ENCODE measurements at regions not wholly inside any gene's neighbourhood (a gene's known extent, or its start where the extent isn't known, plus 50 kb on each side); places are given as distances from the start of the nearest gene placed in this dataset.
A peak's percentile ranks its signal among the peaks of the same experiment; 100 is the strongest.
"Not testable (repeated sequence)": the region's sequence is repeated elsewhere in the genome, so short reads cannot be mapped to it uniquely, and the experiment has no call there.

DNA sequence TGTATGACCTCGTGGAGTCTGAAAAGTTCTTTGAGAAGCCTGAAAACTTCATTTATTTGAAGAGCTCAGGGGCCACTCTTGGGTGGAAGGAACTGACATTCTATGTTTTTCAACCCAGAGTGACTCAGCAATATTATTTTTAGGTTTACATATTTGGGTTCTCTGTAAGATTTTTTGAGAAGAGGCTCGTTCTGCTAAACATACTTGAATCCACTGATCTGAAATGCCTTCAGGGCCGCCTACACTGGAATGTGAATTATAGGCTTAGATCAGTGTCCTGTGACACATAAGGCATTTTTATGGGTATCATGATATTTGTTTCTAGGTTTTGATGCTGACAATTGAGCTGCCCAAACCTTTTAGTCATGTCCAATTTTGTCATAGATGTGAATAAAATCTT lies 86.2 kb downstream of the PSAT1 start:
- no peak for DNase-seq

DNA sequence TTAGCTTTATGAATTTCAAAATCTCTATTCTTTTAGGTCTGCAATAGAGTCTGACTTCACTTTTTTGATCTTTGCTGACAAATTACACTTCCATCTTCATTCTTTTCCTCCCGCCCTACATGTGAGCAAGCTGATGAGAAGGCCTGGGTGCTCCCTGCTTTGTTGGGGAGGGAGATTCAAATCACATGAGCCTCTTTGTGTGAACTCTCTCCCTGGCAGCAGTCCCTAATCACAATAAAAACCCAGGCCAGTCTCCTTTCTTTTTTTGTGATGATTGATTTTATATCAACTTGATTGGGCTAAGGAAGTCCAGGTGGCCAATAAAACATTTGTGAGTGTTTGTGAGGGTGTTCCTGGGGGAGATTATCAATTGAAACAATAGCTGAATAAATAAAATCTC lies 89.4 kb downstream of the PSAT1 start:
- no peak for DNase-seq

DNA sequence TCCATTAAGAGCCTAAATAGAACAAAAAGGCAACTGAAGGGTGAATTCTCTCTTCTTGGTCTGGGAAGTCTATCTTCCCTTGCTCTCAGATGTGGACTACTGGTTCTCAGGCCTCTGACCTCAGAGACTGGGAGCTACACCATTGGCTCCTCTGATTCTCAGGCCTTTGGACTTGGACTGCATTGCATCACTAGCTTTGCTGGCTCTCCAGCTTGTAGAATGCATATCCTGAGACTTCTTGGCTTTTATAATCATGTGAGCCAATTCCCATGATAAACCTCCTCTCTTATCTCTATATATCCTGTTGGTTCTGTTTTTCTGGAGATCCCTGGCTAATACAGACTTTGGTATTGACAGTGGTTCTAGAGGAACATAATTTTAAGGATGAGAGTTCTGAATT lies 89.8 kb downstream of the PSAT1 start:
- no peak for DNase-seq

DNA sequence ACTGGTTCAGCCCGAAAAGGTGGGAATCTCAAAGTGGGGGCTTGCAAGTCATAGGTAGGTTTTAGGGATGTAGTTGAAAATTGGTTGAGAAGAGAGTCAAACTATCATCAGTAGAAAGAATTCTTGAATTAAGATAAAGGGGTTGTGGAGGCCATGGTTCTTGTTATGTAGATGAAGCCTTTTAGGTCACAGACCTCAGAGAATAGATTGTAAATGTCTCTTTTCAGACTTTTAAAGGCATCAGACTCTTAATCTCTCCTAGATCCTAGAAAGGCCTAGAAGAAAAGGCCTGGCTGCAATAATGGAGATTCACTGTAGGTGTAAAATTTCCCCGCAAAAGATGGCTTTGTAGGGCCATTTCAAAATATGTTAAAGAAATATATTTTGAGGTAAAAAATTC lies 96.4 kb downstream of the PSAT1 start:
- no peak for DNase-seq

DNA sequence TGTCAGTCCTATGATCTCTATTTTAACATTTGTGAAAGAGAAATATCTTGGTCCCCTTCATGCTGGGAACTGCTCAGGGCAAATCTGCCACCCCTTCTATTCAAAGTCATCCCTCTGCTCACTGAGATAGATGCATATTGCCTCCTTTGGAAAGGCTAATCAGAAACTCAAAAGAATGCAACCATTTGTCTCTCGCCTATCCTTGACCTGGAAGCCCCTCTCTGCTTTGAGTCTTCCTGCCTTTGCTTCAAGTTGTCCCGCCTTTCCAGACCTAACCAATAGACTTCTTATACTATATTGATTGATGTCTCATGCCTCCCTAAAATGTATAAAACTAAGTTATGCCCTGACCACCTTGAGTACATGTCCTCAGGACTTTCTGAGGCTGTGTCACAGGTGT lies 97.0 kb downstream of the PSAT1 start:
- no peak for DNase-seq

DNA sequence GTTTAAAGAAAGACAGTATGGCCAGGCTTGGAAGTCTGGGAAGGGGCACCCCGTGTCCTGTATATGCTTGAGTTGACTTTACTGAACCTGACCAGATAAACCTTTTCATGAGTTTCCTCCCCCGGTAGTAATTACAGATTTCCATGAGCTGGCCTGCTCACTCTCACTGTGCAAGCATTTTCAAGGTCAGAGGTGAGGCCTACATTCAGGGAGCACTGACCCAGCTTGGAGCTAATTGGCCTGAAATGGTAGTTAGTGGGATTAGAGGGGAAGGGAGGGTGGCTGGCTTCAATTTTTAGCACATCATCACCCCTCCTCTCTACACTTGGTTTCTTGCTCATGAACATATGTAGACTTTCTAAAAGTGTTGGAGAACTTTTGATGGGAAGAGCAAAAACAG lies 99.2 kb downstream of the PSAT1 start:
- no peak for DNase-seq

DNA sequence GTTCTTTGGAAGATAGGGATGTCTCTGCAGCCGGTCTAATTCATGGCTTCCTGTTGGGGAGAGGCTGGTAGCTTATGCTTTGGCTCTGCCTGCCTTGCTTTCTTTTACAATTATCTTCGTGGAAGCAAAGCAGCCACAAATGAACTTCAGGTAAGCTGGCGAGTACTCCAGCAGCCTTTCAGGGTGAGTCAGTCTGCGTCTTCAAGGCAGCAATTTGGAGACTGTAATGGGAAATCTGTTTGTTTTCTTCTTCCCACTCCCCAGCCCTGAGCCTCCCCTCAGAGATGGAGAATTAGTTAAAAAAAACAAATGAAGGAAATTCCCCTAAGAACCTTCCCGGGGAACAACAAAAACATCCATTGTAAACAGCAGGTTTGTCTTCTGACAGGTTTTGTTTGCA lies 100.1 kb downstream of the PSAT1 start:
- no peak for DNase-seq

DNA sequence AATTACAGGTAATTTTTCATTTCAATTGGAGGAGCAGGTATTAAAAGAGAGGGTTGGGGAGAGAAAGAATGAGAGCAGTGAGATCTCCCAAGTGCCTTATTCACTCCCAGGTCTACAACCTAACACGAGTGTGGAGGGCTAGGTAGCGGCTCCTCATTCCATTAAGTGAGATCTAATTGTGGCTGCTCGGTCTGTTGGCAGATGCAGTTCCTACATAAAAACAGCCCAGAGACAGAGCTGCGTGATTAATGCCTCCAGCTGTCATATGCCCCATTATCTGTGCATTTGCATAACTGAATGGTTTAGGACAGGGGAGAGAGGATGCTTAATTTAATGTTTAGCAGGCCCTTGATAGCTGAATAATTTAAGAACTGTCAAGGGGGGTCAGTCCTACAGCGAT lies 100.5 kb downstream of the PSAT1 start:
- peak; percentile 38 for DNase-seq

DNA sequence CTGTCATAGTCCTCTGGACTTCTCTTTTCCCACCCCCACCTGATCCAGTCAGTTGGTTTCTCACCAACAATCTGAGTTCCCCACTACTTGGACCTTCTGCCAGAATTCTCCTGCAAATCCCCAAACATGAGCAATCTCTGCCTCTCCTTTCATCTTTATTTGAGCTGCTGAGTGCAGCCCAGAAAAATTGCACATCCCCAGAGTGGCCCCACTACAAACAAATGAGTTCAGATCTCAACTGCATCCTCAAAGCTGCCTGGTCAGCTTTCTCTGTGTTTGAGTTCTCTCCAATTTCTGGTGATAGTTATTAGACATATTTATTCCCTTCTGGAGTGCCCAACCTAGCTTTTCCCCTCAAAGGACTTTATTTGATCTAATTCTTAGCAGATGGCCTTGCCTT lies 102.2 kb downstream of the PSAT1 start:
- no peak for DNase-seq

DNA sequence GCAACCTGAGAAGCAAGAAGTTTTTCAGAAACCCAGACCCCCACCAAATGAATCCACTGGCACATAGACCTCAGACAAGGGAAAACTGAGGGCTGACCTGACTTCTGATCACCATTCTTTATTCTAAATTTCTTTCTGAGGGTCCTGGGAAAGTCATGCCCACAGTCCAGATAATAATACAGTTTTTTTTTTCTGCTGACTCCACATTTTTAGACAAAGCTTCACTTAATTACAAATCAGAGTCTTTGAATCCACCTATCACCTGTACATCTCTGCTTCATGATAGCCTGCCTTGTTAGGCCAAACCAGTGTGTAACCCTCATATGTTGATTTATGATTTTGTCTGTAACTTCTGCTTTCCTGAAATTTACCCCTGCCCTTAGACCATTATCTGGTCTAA lies 103.6 kb downstream of the PSAT1 start:
- DNase-seq, result no peak

DNA sequence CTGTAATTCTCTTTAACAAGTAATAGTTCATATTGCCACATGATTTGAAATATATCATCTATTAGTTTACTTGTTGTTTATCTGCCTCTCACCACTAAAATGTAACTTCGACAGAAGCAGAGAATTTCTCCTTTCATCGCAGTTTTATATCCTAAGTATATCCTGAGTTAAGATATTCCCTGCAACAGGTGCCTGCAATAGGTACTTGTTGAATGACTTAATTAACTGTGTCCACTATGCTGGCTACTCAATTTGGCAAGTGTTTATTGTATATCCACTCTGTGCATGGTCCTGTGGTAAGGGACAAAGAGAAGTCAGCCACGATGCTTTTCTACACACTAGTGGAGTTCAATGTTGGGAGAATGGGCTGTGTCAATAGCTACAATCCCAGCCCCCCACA lies 108.5 kb downstream of the PSAT1 start:
- DNase-seq, result no peak

DNA sequence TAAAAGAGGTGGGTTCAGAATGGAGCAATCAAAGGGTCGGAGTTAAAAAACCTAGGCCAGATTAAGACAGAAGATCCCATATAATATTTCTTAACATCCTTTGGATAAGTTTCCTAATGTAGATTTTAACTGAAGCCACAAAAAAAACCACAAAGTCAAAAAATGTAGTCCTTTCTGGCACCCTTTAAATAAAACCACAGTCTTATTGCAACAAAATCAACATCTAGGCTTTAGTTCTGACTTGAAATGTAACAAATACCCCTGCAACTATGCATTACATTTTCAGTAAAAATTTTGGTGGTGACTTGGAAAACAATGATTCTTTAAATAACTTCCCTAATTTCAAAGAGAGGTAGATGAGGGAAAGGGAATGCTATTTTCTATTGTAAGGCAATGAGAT lies 109.2 kb downstream of the PSAT1 start:
- no peak for DNase-seq

DNA sequence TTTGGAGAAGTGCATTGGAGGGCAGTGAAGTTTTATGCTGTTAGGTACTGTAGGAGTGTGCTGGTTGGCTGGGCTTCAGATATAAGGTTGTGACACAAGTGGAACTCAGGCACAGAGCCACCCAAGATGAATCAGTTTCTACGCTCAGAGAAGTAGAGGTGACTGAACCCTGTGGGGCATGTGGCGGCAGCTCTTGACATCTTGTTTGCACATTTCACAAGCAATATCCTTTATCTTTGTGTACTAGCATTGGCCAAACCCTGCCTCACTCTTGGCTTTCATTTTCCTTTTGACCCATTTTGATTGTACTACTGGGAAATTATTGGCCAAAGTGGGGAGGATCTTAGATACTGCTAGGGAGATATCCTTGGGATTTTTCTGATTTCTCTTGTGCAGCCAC lies 110.0 kb downstream of the PSAT1 start:
- DNase-seq, result no peak

DNA sequence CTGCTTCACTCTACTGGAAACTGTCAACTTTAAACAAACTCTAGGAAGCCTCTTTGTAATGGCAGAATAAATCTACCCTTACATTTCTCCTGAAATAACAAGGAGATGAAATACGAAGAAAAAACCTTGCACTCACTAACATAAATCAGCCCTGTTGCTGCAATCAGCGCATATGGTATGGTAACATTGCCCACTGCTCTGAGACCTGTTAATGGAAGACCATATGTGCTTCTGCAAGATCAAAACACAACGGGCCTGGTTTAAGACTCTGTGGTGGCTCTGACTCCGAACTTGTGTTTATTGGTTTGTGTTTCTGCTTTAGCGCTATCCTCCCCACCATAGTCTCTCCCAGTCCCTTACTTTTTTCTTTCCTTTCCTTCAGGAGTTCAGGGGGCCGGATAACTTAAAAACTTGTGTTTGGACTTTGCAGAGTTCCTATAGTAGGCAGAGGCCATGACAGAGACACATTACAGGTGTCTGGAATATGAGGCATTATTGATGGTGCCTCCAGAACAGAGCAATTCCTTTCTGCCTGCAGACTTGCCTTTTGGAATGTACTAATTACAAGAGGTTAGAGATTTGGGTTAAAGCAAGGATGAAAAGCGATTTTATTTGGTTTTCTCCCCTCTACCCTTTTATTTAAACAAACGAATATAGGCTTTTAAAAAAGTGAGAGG lies 110.8 kb downstream of the PSAT1 start:
- DNase-seq, result no peak

DNA sequence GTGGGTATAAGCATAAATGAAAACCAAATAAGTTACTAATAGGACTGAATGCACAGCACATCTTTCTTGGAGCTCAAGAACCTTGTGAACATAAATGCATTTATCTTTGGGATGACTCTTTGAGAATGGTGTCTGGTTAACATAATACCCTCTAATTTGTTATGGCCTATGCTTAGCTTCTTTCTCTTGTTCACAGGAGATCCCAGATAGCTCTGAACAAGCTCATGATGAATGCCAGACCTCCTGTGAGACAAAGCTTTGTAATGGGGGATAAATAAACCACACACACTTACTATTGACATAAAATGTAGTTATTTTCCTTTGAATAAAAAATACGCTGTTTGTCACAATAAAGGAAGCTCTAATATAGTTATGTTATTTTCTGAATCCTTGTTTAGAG lies 111.5 kb downstream of the PSAT1 start:
- no peak for DNase-seq

DNA sequence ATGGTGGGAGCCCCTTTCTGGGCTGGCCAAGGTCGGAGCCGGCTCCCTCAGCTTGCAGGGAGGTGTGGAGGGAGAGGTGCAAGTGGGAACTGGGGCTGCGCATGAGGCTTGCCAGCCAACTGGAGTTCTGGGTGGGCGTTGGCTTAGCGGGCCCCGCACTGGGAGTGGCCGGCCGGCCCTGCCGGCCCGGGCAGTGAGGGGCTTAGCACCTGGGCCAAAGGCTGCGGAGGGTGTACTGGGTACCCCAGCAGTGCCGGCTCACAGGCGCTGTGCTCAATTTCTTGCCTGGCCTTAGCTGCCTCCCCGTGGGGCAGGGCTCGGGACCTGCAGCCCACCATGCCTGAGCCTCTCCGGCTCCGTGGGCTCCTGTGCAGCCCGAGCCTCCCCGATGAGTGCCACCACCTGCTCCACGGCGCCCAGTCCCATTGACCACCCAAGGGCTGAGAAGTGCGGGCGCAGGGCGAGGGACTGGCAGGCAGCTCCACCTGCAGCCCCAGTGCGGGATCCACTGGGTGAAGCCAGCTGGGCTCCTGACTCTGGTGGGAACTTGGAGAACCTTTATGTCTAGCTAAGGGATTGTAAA lies 113.1 kb downstream of the PSAT1 start:
- DNase-seq, result not testable (repeated sequence)

DNA sequence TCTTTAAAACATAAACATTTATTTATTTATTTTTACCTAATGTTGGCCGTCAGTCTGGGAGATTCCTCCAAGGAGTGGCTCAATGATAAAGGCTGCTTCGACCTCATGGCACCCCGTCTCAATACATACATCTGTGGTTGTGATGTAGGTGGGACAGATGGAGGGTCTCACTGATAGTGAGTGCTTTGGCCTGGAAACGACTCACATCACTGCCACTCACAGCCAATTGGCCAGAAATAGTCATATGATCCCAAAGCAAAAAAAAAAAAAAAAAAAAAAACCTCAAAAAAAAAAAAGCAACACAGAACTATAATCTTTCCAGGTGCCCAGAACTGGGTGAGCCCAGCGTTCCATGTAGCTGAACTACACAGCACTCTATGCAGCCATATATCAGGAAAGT lies 125.4 kb downstream of the PSAT1 start:
- DNase-seq, result no peak

DNA sequence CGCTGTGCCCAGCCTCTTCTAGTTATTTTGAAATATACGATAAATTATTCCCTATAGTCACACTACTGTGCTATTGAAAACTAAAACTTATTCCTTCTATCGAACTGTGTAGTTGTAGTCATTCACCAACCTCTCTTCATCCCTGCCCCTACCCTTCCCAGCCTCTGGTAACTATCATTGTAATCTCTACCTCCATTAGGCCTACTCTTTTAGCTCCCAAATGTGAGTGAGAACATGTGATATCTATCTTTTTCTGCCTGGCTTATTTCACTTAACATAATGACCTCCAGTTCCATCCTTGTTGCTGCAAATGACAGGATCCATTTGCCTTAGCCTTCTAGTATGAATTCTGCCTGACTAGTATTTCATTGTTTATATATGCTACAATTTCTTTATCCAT lies 127.4 kb downstream of the PSAT1 start:
- DNase-seq, result no peak

DNA sequence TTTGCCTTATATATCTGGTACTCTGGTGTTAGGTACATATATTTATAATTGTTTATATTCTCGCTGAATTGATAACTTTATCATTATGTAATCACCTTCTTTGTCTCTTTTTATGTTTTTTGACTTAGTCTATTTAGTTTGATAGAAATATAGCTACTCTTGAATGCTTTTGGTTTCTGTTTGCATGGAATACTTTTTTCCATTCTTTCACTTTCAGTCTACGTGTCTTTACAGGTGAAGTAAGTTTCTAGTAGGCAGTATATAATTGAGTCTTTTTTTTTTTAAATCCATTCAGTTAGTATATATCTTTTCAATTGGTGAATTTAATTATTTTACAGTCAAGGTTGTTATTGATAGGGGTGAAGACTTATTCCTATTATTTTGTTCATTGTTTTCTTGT lies 131.7 kb downstream of the PSAT1 start:
- DNase-seq, result no peak

DNA sequence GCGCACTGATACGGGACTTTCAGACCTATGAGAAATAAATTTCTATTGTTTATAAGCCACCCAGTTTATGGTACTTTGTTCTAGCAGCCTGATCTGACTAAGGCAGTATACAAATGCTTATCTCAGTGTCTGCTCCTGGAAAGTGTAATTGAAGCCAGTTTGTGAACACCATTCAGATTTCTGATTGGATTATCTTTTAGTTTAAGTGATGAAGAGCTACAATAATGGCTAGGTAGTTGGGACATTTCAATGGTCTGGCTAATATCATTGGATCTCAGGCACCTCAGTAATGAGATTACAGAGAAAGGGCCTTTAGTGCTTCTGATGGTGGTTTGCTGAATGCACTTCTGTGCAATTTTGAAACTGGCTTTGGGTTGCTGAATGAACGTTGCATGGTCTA lies 133.5 kb downstream of the PSAT1 start:
- DNase-seq, result no peak

DNA sequence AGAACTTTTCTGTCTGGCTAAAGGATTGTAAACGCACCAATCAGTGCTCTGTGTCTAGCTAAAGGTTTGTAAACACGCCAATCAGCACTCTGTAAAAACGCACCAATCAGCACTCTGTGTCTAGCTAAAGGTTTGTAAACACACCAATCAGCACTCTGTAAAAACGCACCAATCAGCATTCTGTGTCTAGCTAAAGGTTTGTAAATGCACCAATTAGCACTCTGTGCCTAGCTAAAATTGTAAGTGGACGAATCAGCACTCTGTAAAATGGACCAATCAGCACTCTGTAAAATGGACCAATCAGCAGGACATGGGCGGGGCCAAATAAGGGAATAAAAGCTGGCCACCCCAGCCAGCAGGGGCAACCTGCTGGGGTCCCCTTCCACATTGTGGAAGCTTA lies 134.1 kb downstream of the PSAT1 start:
- DNase-seq, result not testable (repeated sequence)

DNA sequence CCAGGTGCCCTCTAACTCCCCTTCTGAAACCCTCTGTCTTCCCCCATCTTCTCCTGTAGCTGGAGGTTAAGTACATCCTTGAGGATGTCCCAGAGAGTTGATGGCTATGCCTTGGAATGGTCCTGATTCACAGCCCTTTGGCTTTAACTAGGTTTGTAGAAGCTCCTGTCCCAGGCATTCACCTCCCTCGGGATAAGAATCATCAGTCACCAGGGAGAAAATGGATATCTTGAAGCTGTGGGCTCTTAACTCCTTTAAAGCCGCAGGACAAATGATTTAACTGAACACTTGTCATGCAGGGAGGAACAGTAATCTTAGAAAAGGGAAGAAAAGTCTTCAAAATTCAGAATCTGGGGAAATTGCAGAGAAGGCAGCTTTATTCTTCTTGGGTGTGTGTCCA lies 139.9 kb downstream of the PSAT1 start:
- no peak for DNase-seq

DNA sequence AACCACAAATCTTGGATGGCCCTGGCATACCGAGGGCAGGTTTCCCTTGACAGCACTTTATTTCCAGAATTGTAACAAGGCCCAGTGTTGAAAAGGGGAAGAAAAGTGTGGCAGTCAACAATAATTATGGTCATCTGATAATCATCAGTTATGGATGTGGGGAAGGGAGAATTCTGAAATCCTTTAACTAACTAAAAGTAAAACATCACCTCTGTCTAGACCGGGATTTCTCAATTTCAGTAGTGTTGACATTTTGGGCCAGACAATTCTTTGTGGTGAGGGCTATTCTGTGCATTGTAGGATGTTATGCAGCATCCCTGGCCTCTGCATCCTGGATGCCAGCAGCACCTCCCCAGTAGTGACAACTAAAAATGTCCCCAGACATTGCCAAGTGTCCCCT lies 140.4 kb downstream of the PSAT1 start:
- DNase-seq, result no peak

DNA sequence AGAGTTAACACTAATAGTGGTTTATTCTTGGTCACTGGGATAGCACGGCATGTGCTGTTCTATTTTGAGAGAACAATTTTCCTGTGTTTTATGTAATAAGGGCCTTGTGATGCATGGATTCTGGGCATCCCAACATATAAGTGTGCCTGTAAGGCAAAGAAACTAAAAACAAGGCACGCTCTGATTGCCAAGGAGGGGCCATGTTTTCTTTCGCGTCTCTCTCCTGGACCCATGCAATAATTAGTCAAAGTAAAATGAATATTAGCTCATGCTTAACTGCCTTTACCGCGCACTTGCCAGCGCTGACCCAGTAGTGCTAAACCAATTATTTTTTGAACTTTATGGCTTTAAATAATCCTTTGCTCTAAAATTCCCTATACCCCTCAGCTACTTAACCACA lies 140.9 kb downstream of the PSAT1 start:
- no peak for DNase-seq

DNA sequence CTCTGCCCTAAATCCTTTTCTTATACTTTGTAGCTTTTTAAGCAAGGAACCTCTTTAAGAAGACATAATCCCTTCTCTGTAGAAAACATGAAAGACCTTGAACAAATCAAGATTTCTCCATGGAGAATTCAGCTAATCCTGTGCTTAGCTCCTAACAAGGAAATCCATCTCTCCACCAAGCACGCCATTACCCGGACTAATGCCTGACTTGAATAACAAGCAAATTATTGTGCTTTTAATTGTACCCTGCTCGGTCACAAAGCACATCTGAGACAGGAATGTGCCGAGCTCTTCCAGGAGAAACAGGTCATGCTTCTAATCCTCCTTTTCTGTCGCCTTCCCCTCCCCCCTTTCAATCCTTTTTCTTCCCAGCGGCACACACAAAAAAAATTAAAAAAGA lies 141.3 kb downstream of the PSAT1 start:
- DNase-seq, result no peak
